Skeletal muscle cell (primary cell): ENCODE measurements at regions not wholly inside any gene's neighbourhood (a gene's known extent, or its start where the extent isn't known, plus 50 kb on each side); places are given as distances from the start of the nearest gene placed in this dataset.

Experiments used
- DNase-seq: peaks from one replicate; pipeline ENCODE4 v3.0.0-alpha.2; 2010; ENCODE audit warnings: low read depth
- H3K4me3 ChIP-seq: 2 replicates; pipeline ENCODE4 v1.5.1; 2011; ENCODE audit warnings: low read depth, mild to moderate bottlenecking, control low read depth, low read length, moderate library complexity

DNA sequence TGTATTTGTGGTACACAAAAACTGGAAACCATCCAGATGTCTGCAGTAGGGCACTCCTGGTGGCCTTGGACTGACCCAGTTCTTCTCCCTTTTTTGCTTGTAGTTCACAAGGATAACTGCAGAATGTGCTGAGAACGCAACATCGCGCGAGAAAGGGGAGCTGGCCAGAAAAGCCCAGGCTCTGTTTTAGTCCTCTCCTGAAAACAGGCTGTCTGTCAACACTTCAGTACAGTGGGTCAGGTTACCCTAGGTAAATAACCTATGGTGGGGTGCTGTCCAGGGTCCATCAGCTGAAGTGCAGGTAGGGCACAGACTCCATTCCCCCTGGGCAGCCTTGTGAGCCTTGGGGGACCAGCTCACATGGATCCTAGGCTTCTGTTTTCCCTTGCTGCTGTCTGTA is 495.8 kb downstream of the MDFIC start:
- no peak overlapping the region for H3K4me3 ChIP-seq
- DNase-seq = no peak

DNA sequence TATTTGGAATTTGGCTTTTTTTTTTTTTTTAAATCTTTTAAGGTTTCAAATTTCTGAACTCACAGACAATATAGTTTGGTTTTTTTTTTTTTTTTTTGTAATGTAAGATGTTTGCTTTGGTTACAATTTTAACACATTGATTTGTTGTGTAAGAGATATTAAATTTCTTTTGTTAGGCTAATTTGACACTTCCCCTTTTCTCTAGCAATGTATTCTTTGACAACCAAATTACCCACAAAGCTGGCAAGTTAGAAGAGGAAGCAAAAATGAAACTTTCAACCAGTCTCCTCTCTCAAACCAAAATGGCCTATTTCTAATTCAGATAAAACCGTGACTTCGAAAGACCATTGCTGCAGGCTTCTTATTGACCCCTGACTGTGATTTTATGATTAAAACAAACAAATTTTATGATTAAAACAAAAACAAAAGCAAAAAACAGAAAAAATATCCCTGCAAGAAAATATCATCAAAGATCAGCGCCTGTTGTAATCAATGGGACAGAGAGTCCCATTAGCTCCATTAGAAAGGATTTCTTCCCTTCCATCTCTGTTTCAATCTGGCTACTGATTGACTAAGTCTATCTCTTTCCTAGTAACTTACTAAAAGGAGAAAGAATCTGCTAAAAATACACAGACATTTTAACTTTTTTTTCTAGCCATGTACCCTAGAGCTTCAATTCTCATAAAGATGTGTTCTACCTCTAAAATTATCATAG is 489.2 kb downstream of the MDFIC start:
- no peak overlapping the region for H3K4me3 ChIP-seq
- DNase-seq = no peak

DNA sequence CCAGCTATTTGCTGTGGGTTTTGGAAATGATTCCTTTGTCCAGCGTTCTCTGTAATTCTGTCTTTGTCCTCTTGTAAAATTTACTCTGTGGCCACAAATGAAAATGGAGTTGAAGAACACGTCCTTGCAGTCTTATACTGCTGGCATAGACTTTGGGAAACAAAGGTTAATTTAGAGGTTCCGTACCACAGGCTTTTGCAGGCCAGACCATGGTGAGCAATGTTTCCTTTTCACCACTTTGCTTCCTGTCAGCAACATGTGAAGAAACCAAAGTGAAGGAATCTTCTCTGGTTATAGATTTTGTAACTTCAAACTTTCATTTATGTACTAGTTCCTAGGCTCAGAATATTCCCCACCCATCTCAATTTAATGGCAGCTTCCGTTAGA is 488.5 kb downstream of the MDFIC start:
- no peak for DNase-seq
- no peak overlapping the region for H3K4me3 ChIP-seq

DNA sequence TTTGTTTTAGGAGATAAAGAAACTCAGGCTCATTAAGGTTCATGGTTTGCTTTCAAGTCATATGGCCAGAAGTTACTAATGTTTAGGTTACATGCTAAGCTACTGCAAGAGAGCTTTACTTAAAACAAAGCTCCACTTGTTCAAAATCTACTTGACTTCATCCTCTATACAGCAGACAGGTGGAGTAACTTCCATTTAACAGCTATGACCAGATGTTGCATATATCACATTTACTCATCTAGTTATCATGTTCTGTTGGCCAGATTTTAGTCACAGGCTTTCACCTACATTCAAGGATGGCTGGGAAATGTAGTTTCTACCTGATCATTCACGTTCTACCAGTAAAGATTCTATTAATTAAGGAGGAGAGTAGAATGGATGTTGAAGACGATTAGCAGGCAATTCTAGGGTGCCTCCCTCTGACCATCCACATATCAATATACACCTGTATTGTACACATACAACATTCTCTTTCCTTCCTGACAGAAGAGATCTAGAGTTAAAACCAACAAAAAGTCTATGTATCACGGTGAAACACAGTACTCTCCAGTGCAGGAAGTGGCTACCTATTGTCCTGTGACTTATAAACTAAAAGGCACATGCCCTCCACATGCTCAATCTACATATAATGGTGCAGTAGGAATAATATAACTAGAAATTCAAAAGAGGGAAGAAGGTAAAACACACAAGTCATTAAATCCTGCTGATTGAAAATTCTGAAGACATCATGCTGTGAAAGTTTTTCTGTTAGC is 488.0 kb downstream of the MDFIC start:
- no peak for DNase-seq
- no peak overlapping the region for H3K4me3 ChIP-seq

DNA sequence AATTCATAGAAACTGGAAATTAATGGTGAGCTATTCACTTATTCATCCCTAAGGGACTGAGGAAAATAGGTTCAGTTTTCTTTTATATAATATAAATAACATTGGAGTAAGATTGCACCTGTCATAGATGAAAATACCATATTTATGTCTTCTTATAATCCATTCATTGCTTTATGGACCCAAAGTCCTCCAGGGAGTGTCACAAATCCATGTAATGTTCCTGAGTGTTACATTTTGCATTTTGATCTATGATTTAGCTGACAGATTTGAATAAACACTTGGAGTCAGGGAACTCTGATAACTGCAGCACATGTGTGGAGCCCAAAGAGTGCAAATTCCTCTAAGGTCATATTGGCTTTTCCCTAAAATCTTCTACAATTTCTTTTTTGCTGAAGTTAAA is 484.3 kb downstream of the MDFIC start:
- DNase-seq = no peak
- H3K4me3 ChIP-seq = no peak overlapping the region

DNA sequence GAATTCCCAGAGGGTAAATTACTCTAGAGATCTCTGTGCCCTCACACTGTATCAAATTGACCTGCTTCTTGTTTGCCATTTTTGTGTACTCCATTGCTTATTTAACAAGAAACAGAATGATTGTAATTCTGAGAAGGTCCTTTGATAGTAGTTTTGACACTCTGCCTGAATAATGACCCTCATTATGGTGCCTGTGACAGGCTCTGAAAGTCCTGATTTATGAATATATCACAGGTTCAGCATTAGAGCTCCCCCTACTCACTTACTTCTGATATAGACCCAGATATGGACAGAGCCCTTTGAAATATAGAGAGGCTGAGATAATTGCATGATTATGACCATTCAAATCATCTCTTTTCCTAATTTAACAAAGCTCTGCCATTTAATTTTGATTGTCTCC is 465.2 kb downstream of the MDFIC start:
- no peak overlapping the region for H3K4me3 ChIP-seq
- no peak for DNase-seq

DNA sequence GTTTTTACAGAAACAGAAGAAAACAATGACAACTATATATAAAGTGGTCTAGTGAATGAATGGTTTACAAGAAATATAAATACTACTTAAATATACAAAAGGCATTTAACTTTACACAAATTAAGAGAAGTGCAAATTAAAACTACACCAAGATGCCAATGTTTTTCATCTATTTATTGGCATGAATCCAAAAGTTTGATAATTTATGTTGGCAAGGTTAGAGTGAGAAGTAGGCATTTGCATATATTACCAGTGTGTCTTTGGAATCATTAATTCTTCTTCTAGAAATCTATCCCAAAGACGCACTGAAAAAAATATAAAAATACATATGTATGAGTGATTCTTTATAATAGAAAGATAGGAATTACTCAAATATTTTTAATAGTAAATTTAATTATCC is 457.4 kb downstream of the MDFIC start:
- H3K4me3 ChIP-seq = no peak overlapping the region
- no peak for DNase-seq

DNA sequence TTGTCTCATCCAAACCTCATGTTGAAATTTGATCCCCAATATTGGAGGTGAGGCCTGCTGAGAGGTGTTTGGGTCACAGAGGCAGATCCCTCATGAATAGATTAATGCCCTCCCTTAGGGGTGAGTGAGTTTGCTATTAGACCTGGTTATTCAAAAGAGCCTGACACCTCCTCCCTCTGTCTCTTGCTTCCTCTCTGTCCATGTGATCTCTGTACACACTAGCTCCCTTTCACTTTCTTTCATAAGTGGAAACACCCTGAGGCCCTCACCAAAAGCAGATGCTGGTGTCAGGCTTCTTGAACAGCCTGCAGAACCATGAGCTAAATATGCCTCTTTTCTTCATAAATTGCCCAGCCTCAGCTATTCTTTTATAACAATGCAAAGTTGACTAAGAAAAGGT is 447.1 kb downstream of the MDFIC start:
- no peak for DNase-seq
- no peak overlapping the region for H3K4me3 ChIP-seq

DNA sequence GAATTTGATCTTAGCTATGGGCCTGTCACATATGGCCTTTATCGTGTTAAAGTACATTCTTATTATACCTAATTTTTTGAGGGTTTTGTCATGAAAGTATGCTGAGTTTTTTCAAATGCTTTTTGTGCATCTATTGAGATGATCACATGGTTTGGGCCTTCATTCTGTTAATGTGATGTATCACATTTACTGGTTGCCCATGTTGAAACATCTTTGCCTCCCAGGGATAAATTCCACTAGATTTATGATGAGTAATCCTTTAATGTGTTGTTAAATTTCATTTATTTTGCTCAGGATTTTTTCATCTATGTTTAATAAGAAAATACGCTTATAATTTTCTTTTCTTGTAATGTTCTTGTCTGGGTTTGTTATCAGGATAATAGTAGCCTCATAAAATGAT is 442.0 kb downstream of the MDFIC start:
- DNase-seq = peak; percentile 13

DNA sequence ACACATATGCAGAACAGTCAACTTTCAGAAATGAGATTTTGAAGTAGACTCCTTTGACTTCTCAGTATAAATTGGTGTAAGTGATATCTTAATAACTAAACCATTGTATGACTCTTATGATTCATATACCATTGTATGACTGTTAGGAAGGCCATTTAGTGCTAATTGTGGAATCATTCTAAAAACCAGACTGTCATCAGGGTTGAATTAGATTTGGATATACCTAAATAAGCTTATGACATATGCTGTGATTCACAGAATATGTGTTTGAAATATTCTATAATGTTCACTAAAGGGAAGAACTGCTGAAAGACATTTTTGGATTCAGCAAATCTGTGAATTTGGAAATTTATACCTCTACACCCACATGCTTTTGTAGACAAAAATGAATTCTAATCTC is 438.1 kb downstream of the MDFIC start:
- H3K4me3 ChIP-seq = no peak overlapping the region
- no peak for DNase-seq

More for the DNA sequence above, 442.0 kb downstream of the MDFIC start:
- H3K4me3 ChIP-seq = no peak overlapping the region

DNA sequence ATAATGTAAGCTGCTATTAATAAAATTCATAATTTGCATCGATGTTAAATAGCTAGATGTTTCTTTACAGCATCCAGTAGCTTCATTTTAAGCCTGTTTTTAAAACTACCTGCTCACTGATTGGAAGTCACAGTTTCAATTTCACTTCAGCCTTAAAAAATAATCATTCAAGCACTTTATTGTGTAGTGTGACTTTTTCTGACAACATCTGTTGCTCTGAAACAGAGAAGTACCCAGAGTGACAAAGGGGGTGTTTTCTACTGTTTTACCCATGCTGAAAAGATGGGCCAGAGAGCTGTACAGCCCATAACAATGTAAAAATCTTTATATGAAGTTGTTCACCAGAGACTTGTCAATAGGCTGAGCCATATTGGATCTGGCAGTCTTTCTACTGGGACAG is 437.2 kb downstream of the MDFIC start:
- no peak overlapping the region for H3K4me3 ChIP-seq
- no peak for DNase-seq

DNA sequence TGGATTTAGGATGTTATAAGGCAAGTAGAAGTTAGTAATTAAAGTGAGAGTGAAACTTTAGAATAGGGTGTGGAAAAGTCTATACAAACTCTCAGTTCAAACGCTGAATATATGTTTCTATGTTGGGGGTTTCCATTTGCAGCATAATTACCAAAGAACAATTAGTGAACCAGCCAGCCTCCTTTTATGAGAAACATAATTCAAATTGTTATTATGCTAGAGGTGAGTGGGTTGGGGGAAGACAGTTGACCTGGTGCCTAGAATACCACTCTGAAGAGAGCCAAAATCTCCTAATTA is 435.8 kb downstream of the MDFIC start:
- DNase-seq = no peak

DNA sequence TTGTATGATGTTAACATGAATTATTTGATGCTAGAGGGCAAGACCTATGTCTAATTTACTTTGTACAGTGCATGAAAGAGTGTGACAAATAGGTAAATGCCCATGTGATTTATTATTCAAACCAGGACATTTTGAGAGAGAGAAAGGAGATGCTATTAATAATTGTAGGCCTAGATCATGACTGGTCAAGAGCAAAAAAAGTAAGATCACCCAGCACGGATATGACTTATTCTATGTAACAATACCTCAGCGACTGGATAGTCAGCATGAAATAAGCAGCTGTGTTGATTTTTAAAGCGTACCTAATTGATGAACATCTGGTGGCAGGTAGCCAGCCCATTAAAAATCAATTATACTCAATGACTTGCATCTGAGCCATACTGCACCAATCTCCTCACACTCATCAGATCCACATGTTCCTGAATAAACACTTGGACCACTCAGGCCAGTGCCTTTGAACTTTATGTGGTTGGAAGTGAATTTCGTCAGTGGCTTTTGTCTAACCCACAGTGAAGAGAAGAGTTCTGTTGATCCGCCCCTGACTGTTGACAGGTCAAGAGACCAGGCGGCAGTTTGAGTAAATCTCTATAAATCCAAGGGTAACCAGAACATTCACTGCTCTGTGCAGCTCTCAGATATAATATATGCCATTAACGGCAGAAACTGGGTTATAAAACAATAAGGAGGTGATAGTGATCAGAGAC is 435.3 kb downstream of the MDFIC start:
- H3K4me3 ChIP-seq = no peak overlapping the region
- DNase-seq = peak; percentile 77

More for the DNA sequence above, 435.8 kb downstream of the MDFIC start:
- H3K4me3 ChIP-seq = no peak overlapping the region

DNA sequence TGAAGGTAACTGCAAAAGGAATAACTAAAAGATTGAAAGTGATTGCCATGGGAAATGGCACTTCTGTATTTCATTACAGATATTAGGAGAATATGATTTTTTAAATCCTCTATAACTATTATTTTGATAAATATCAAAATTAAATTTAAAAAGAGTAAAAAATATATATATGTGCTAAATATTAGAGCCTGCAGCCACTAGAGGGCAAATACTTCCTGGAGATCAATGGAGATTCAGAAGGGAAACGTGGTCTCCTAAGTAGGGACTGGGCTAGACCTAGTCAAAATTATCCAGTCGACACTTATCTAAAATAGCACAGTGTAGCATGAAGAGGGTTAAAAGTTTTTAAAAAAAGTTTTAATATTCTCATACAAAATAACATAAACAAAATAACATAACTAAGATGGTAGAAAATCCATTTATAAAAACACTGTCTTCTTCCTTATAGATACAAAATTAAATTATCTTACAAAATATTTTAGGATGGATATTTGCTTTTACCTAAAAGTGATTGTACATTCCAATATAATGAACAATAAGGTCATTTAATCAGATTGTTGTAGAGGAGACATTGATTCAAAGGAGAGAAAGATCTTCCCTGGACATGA is 434.3 kb downstream of the MDFIC start:
- H3K4me3 ChIP-seq = no peak overlapping the region
- no peak for DNase-seq

DNA sequence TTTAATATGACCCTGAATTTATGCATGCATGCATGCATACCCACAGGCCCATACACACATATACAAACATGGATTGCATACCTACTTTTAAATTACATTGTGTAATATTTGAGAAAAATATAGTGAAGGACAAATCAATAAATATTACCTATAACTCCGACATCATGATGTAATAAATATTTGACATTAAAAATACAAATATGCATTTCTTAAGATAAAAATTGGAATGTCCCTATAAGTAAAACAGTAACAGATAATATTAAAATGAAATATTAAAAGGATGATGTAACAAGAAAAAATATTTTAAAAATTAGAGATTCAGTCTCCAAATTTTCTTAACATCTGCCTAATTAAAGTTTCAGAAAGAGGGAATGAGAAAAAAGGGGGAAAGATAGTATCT is 433.0 kb downstream of the MDFIC start:
- DNase-seq = no peak

DNA sequence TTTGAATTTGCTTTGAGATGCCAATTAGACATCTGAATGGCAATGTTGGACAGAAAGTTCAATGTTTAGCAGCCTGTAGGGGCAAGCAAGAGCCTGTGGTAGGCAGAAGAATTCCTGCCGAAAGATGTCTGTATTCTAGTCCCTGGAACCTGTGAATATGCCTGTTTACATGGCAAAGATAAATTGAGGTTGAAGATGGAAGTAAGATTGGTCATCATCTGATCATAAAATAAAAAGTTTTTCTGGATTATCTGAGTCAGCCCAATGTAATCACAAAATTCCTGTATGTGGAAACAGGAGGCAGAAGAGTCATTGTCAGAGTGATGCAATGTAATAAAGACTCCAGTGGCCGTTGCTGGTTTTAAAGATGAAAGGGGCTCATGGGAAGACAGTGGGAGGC is 430.5 kb downstream of the MDFIC start:
- peak; percentile 71 for DNase-seq

More for the DNA sequence above, 433.0 kb downstream of the MDFIC start:
- no peak overlapping the region for H3K4me3 ChIP-seq

DNA sequence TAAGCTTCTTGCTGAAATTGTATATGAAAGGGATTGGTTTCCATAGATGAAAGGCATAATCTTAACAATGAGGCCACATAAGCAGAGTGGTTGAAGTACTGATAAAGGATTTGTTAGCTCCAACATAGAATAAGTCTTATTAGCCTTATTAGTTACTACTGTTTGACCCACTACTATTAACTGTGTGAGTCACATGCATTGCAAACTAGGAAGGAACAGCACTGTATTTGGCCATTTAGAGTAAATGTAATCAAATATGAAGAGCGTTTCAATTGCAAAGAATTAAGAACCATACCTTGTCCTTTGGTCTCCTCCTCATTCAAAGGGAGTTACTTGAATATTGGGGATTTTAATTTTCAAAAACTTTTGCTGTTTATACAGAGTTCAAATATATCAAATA is 428.9 kb downstream of the MDFIC start:
- H3K4me3 ChIP-seq = no peak overlapping the region
- DNase-seq = no peak

More for the DNA sequence above, 430.5 kb downstream of the MDFIC start:
- H3K4me3 ChIP-seq = no peak overlapping the region

DNA sequence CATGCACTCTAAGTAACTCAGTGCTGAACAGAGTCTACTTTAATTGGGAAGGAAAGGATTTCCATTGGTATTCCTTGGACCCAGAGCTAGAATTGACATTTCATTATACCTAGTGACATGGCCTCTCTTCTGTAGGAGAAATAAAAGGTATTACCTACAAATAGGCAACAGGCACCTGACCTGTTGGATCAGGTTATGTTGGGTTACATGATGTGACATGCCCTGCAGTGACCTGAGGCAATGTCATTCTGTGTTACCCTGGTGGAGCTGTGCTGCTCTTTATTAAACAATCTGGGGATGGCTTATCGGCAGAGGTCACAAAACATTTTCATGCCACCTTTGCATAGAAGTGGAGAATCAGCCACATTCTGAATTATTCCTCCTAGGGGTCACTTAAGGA is 427.7 kb downstream of the MDFIC start:
- DNase-seq = no peak
- H3K4me3 ChIP-seq = no peak overlapping the region

DNA sequence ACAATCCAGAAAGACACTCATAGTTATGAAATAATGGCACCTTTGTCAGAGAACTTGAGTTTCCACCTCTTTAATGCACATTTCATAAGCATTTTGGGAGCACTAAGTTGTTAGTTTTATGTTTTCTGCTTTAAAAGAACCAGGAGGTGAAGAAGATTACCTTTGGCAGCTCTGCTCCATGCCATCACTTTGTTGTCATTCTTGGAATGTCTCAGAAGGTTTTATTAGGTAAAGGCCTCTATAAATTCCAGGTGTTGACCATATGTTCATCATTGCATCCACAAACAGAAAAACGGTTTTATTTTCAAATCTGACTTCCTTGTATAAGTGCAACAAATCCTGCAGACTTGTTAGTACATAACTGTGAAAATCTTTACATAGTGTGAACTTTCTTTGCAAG is 424.8 kb downstream of the MDFIC start:
- no peak for DNase-seq
- no peak overlapping the region for H3K4me3 ChIP-seq

DNA sequence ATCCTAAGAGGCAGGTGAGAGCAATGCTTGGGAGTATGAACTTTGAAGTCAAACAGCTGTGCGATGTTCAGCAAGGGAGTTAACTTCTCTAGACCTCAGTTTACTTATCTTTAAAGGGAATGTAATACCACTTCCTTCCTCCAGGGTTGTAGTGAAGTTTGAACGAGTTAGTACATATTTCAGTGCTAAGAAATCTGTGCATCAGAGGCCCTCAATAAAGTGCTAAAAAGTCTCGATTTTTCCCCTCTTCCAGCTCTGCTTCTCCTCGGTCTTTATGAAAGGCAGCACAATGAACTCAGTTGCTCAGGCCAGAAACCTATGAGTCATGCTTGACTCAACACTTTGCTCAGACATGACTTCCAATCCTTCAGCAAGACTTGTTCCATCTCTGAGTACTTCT is 418.9 kb downstream of the MDFIC start:
- no peak overlapping the region for H3K4me3 ChIP-seq
- DNase-seq = peak; percentile 77
